AG09309 (cell line): ENCODE measurements at regions not wholly inside any gene's neighbourhood (a gene's known extent, or its start where the extent isn't known, plus 50 kb on each side); places are given as distances from the start of the nearest gene placed in this dataset.

Experiments used
- DNase-seq: peaks from one replicate; pipeline ENCODE4 v3.0.0-alpha.2; 2010; ENCODE audit warnings: low read depth
- H3K4me3 ChIP-seq: 2 replicates; pipeline ENCODE4 v1.5.1; 2011; ENCODE audit warnings: mild to moderate bottlenecking, low read depth, low read length, moderate library complexity; ENCODE audit not compliant: control insufficient read depth
- CTCF ChIP-seq: IDR thresholded peaks from 2 replicates; pipeline ENCODE4 v1.5.1; 2011; ENCODE audit warnings: mild to moderate bottlenecking, low read depth, low read length, inconsistent platforms; ENCODE audit not compliant: insufficient read depth, control insufficient read depth; ENCODE audit errors: missing control alignments

DNA sequence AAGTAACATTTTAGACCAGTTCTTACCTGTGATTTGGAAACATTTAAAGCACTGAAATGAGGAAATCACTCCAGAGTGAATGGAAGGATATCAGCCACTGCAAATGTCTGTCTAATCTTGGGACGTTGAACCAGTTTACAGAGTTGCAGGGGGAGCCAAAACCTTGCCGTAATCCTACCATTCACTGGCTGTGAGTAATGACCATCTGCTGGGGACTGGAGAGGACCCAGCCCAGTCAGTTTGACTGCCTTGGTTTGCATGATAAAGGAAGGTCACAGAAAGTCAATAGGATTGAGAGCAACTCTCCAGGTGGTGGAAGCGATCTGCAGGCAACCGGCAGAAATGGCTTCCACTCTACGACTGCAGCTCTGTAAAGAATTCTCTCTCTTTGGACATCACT, 167.2 kb downstream of the AKR1D1 start:
- no peak for DNase-seq
- no peak for TF ChIP-seq CTCF
- H3K4me3 ChIP-seq = no peak overlapping the region

- DNase-seq = no peak
- H3K4me3 ChIP-seq = no peak overlapping the region
- TF ChIP-seq CTCF = no peak
Measured at GRCh38 chr7:138243836-138244235, 167.6 kb downstream of the AKR1D1 start.

DNA sequence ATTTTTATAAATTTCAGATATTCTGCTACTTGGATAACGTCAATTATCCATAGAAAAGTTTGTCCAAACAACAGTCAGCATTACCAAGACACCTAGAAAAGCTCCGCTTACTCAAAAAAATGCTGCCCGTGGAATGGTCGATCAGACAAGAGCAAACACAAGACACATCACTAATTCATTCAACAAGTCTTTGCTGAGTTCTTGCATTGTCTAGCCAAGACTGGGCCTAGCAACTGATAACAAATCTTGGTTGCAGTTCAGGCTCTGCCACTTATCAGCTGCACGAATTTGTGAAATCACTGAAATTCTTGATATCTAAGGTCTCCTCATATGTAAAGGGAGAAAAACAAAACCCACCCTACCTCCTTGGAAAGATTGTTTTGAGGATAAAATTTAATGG, 168.3 kb downstream of the AKR1D1 start:
- H3K4me3 ChIP-seq = no peak overlapping the region
- DNase-seq = no peak
- TF ChIP-seq CTCF = no peak

DNA sequence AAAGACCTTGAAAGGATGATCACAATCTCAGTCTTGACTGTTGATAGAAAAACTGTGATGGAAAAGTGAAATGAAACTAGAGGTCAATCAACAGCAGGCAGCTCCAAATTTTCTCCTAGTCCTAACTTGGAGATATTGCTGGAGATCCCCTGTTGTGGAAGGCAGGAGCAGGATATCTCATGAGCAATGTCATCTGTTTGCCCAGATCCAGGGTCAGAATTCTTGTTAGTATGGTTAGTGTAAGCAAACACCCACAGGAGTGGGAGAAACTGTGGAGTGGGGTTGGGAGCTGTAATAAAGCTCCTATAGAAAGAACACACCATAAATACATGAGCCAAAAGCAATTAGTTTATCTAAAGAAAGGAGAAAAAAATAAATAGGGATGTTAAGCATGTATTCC, 169.0 kb downstream of the AKR1D1 start:
- TF ChIP-seq CTCF = no peak
- H3K4me3 ChIP-seq = no peak overlapping the region
- DNase-seq = no peak

DNA sequence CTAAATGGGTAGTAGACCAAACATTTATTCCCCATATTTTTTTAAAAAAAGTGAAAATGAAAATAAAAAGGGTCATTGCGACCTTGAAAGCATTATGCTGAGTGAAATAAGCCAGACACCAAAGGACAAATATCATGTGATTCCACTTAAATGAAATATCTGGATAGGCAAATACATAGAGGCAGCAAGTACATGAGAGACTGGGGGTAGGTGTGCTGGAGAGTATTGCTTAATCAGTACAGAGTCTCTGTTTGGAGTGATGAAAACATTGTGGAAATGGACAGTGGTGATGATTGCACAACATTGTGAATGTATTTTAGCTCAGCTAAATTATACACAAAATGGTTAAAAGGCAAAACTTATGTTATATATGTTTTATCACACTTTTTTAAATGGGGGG, 169.4 kb downstream of the AKR1D1 start:
- no peak overlapping the region for H3K4me3 ChIP-seq
- TF ChIP-seq CTCF = no peak
- no peak for DNase-seq

GRCh38 chr7:138246428-138246827, 170.2 kb downstream of the AKR1D1 start:
- DNase-seq = no peak
- TF ChIP-seq CTCF = no peak
- no peak overlapping the region for H3K4me3 ChIP-seq

DNA sequence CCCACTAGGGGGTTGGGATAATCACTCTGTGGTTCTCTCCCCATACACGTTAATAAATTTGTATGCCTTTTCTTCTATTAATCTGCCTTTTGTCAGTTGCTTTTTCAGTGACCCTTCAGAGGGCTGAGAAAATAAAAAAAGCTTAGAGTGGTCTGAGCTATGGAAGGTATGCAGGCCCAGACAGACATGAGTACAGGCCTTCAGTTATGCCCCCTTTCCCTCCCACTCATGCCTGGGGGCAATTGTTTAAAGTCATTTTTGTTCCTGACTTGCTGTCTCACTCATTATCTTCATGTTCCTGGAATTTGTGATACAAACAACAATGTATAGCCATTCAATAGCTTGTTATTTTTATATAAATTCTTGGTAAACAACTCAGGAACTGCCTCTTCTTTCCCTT, 170.8 kb downstream of the AKR1D1 start:
- TF ChIP-seq CTCF = no peak
- H3K4me3 ChIP-seq = no peak overlapping the region
- DNase-seq = no peak
